HL-60 (cell line): ENCODE measurements at regions not wholly inside any gene's neighbourhood (a gene's known extent, or its start where the extent isn't known, plus 50 kb on each side); places are given as distances from the start of the nearest gene placed in this dataset.

Source experiments
- DNase-seq, 2 experiments: peaks; one replicate each; pipeline ENCODE4 v3.0.0-alpha.2; 2010 to 2020; ENCODE audit warnings: low read depth in 1 of 2, low spot score in 1 of 2
- H3K27ac ChIP-seq: fragments of 250-450 bp; sonication (Bioruptor Pico); replicated peaks from 2 replicates; pipeline ENCODE4 v1.5.1; 2020; ENCODE audit warnings: mild to moderate bottlenecking, moderate library complexity
- H3K27me3 ChIP-seq: fragments of 250-450 bp; sonication (Bioruptor Pico); 2 replicates; pipeline ENCODE4 v1.5.1; 2021; ENCODE audit warnings: mild to moderate bottlenecking, moderate library complexity; ENCODE audit not compliant: insufficient read depth, poor library complexity, severe bottlenecking
- H3K4me3 ChIP-seq: replicated peaks from 2 replicates; pipeline ENCODE4 v1.5.1; 2011; ENCODE audit warnings: mild to moderate bottlenecking, control low read depth, low read length; ENCODE audit not compliant: insufficient read depth
- CTCF ChIP-seq: IDR thresholded peaks from one replicate; pipeline ENCODE4 v1.5.1; 2011; ENCODE audit warnings: low read length, control low read depth, inconsistent platforms; ENCODE audit not compliant: insufficient read depth
- GABPA ChIP-seq: IDR thresholded peaks from 2 replicates; pipeline ENCODE4 v1.6.1; 2012; ENCODE audit warnings: low read depth
- POLR2AphosphoS5 ChIP-seq: IDR thresholded peaks from 2 replicates; pipeline ENCODE4 v1.6.1; 2012; ENCODE audit warnings: low read depth
- REST ChIP-seq: IDR thresholded peaks from 2 replicates; pipeline ENCODE4 v1.6.1; 2012; ENCODE audit warnings: low read depth; ENCODE audit not compliant: insufficient replicate concordance
- SPI1 ChIP-seq: IDR thresholded peaks from 2 replicates; pipeline ENCODE4 v1.6.1; 2012; ENCODE audit warnings: low read depth, mild to moderate bottlenecking, borderline replicate concordance

- no peak overlapping the region for H3K27ac ChIP-seq
- TF ChIP-seq SPI1, result no peak
- no peak overlapping the region for H3K4me3 ChIP-seq
- no peak for DNase-seq
- no peaks in the 10 kb centered on the region for H3K27me3 ChIP-seq
Observed at GRCh38 chr17:79435296-79435695, 175.6 kb downstream of the RBFOX3 start.

- no peak for DNase-seq
- Histone ChIP-seq H3K4me3 (no peak overlapping the region), H3K27ac (no peak overlapping the region), H3K27me3 (no peaks in the 10 kb centered on the region)
- no peak for TF ChIP-seq GABPA
- TF ChIP-seq CTCF, result no peak
- TF ChIP-seq SPI1, result no peak
- no peak for TF ChIP-seq REST
- TF ChIP-seq POLR2AphosphoS5, result no peak
Observed at GRCh38 chr17:79434215-79434614, 176.6 kb downstream of the RBFOX3 start.

- no peak overlapping the region for H3K27ac ChIP-seq
- DNase-seq, result no peak
- TF ChIP-seq POLR2AphosphoS5, result no peak
- no peak for TF ChIP-seq REST
- TF ChIP-seq GABPA, result no peak
- no peak for TF ChIP-seq SPI1
- TF ChIP-seq CTCF, result no peak
- no peaks in the 10 kb centered on the region for H3K27me3 ChIP-seq
- H3K4me3 ChIP-seq, result no peak overlapping the region
Observed at GRCh38 chr17:79433379-79433778, 177.5 kb downstream of the RBFOX3 start.

- TF ChIP-seq SPI1, result no peak
- TF ChIP-seq CTCF, result no peak
- TF ChIP-seq REST, result no peak
- no peak for TF ChIP-seq POLR2AphosphoS5
- no peak for TF ChIP-seq GABPA
- no peaks in the 10 kb centered on the region for H3K27me3 ChIP-seq
- no peak overlapping the region for H3K27ac ChIP-seq
- no peak for DNase-seq
- H3K4me3 ChIP-seq, result no peak overlapping the region
Observed at GRCh38 chr17:79431175-79431574, 179.7 kb downstream of the RBFOX3 start.
